Osteoblast (primary cell): ENCODE measurements at regions not wholly inside any gene's neighbourhood (a gene's known extent, or its start where the extent isn't known, plus 50 kb on each side); places are given as distances from the start of the nearest gene placed in this dataset.

Experiments used
- DNase-seq: peaks from one replicate; pipeline ENCODE4 v3.0.0; 2011; ENCODE audit warnings: low spot score, mixed read lengths; ENCODE audit not compliant: insufficient read length; ENCODE audit errors: missing footprints
- H2AFZ ChIP-seq: 2 replicates; pipeline ENCODE4 v1.6.0; 2011; ENCODE audit warnings: mild to moderate bottlenecking, low read length
- H3K27ac ChIP-seq: 2 replicates; pipeline ENCODE4 v1.5.1; 2011; ENCODE audit warnings: mild to moderate bottlenecking, low read depth, low read length, moderate library complexity
- H3K27me3 ChIP-seq: 2 replicates; pipeline ENCODE4 v1.6.0; 2012; ENCODE audit warnings: mild to moderate bottlenecking, control low read depth, inconsistent platforms, low read length, moderate library complexity; ENCODE audit not compliant: insufficient read depth
- H3K36me3 ChIP-seq: 2 replicates; pipeline ENCODE4 v1.5.1; 2011; ENCODE audit warnings: mild to moderate bottlenecking, low read length, control low read depth, moderate library complexity; ENCODE audit not compliant: insufficient read depth
- H3K4me1 ChIP-seq: 2 replicates; pipeline ENCODE4 v1.5.1; 2011; ENCODE audit warnings: mild to moderate bottlenecking, low read length, control low read depth, moderate library complexity; ENCODE audit not compliant: insufficient read depth
- H3K4me2 ChIP-seq: 2 replicates; pipeline ENCODE4 v1.6.0; 2011; ENCODE audit warnings: mild to moderate bottlenecking, low read length; ENCODE audit not compliant: insufficient read depth
- H3K4me3 ChIP-seq: fragments of 200-600 bp; sonication (generic); 3 replicates; pipeline ENCODE4 v1.5.1; 2012; ENCODE audit warnings: mild to moderate bottlenecking, low read length, inconsistent platforms; ENCODE audit not compliant: insufficient read depth
- H3K79me2 ChIP-seq: 2 replicates; pipeline ENCODE4 v1.6.0; 2012; ENCODE audit warnings: mild to moderate bottlenecking, low read length, control low read depth, inconsistent platforms; ENCODE audit not compliant: insufficient read depth
- H3K9me3 ChIP-seq: 2 replicates; pipeline ENCODE4 v1.5.1; 2011; ENCODE audit warnings: low read depth, low read length, control low read depth
- H4K20me1 ChIP-seq: 2 replicates; pipeline ENCODE4 v1.6.0; 2012; ENCODE audit warnings: mild to moderate bottlenecking, low read length, control low read depth; ENCODE audit not compliant: insufficient read depth
- TF ChIP-seq, protein P1 (sequence below): IDR thresholded peaks from 2 replicates; pipeline ENCODE4 v1.5.1; 2011; ENCODE audit warnings: mild to moderate bottlenecking, low read depth, low read length, moderate library complexity; ENCODE audit errors: extremely low read depth

DNA sequence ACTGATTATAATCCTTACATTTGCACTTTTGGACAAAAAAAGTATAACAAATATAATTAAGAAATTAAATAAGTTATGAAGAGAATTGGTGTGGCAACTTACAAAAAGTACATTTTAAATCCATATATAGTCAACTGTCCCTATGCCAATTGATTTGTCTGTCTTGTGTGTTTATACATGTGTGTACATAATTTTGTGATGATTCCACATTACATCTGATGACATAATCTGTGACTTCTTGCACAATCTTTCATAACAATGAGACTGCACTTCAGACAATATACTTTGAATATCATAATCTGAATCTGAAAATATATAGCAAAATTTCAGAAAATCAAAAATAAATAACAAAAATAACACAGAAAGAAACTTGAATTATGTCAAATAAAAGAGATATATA is 953.4 kb downstream of the FAT4 start:
- Histone ChIP-seq H3K4me2 (no peak overlapping the region), H3K79me2 (no peaks in the 10 kb centered on the region), H3K27me3 (no peaks in the 10 kb centered on the region), H3K4me3 (no peak overlapping the region), H3K27ac (peak overlapping the region; percentile 63), H2AFZ (no peak overlapping the region), H4K20me1 (no peaks in the 10 kb centered on the region), H3K4me1 (peaks cover 11% of the 10 kb centered on the region), H3K9me3 (no peaks in the 10 kb centered on the region), H3K36me3 (no peaks in the 10 kb centered on the region)
- no peak for DNase-seq
- TF ChIP-seq, protein P1, sequence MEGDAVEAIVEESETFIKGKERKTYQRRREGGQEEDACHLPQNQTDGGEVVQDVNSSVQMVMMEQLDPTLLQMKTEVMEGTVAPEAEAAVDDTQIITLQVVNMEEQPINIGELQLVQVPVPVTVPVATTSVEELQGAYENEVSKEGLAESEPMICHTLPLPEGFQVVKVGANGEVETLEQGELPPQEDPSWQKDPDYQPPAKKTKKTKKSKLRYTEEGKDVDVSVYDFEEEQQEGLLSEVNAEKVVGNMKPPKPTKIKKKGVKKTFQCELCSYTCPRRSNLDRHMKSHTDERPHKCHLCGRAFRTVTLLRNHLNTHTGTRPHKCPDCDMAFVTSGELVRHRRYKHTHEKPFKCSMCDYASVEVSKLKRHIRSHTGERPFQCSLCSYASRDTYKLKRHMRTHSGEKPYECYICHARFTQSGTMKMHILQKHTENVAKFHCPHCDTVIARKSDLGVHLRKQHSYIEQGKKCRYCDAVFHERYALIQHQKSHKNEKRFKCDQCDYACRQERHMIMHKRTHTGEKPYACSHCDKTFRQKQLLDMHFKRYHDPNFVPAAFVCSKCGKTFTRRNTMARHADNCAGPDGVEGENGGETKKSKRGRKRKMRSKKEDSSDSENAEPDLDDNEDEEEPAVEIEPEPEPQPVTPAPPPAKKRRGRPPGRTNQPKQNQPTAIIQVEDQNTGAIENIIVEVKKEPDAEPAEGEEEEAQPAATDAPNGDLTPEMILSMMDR, result no peak

DNA sequence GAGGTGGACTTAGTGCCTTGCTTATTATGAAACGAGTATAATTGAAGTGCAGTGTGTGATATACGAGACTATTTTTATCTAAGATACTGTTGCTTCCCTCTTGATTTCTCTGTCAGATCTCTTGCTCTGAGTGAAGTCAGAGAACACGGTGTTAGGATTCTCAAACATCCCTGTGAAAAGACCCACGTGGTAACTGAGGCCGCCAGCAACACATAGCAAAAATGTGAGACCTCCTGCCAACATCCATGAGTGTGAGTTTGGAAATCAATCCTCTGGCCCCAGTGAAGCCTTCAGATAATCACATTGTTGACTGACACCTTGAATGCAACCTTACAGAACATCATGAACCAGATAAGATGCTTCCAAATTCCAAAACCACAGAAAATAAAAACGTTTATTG is 954.4 kb downstream of the FAT4 start:
- DNase-seq, result no peak
- H3K9me3 ChIP-seq, result no peaks in the 10 kb centered on the region
- H3K4me1 ChIP-seq, result peaks cover 11% of the 10 kb centered on the region
- H3K36me3 ChIP-seq, result no peaks in the 10 kb centered on the region
- no peaks in the 10 kb centered on the region for H3K27me3 ChIP-seq
- H3K4me2 ChIP-seq, result no peak overlapping the region
- no peak overlapping the region for H3K4me3 ChIP-seq
- TF ChIP-seq, protein P1, result no peak
- no peaks in the 10 kb centered on the region for H3K79me2 ChIP-seq
- H4K20me1 ChIP-seq, result no peaks in the 10 kb centered on the region
- no peak overlapping the region for H3K27ac ChIP-seq
- H2AFZ ChIP-seq, result peak overlapping the region; percentile 71

DNA sequence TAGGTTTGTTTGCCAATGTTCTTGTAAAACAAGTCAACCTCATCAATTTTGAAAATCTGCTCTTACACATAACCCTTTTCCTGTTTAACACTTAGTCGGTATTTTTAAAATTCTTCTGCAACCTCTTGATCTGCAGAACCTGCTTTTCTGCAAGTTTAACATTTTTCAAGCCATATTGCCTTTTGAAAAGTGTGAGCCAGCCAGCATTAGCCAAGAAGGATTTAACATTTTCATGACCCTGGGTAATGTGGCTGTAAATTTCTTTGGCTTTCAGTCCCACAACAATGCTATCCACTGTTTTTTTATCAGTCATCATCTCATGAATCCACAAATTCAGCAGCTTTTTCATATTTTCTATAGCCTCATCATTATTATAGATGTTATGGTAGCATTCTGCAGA is 956.5 kb downstream of the FAT4 start:
- DNase-seq, result peak; percentile 11
- no peak overlapping the region for H3K27ac ChIP-seq
- TF ChIP-seq, protein P1, result no peak

DNA sequence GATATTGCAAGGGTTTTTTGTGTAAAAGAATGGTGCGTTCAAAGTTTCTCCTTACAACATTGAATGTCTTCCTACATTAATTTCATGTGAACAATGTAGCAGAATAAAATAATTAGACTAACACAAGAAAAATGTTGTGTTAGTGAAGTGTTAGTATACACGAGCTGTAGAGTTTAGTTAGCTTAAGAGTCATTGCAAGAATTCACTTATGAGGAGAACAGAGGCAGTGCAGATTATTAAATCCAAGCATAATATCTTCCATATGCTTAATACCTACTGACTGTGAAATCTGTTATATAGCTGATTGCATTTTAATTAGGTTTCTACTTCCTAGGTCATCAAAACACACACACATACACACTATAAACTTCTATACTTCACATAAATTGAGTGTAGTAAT is 959.0 kb downstream of the FAT4 start:
- Histone ChIP-seq H3K4me3 (no peak overlapping the region), H3K4me1 (no peaks in the 10 kb centered on the region), H3K4me2 (no peak overlapping the region), H2AFZ (no peak overlapping the region), H4K20me1 (no peaks in the 10 kb centered on the region), H3K27me3 (no peaks in the 10 kb centered on the region), H3K36me3 (no peaks in the 10 kb centered on the region), H3K27ac (no peak overlapping the region), H3K79me2 (no peaks in the 10 kb centered on the region), H3K9me3 (no peaks in the 10 kb centered on the region)
- TF ChIP-seq, protein P1, result no peak
- no peak for DNase-seq

More for the DNA sequence above, 956.5 kb downstream of the FAT4 start:
- Histone ChIP-seq H3K9me3 (no peaks in the 10 kb centered on the region), H3K4me2 (no peak overlapping the region), H3K79me2 (no peaks in the 10 kb centered on the region), H3K4me1 (peaks cover 8% of the 10 kb centered on the region), H4K20me1 (no peaks in the 10 kb centered on the region), H2AFZ (no peak overlapping the region), H3K36me3 (no peaks in the 10 kb centered on the region), H3K27me3 (no peaks in the 10 kb centered on the region), H3K4me3 (no peak overlapping the region)
